Progenitor cell of endocrine pancreas (in vitro differentiated cells): ENCODE measurements at regions not wholly inside any gene's neighbourhood (a gene's known extent, or its start where the extent isn't known, plus 50 kb on each side); places are given as distances from the start of the nearest gene placed in this dataset.

Experiments used
- DNase-seq: peaks from one replicate; pipeline ENCODE4 v3.0.0; 2021; ENCODE audit warnings: low spot score; ENCODE audit not compliant: unreplicated experiment
- H3K27ac Mint-ChIP-seq: 2 replicates; pipeline ENCODE4 v1.8.0; 2021; ENCODE audit warnings: mild to moderate bottlenecking, moderate library complexity, mixed read lengths
- H3K27me3 Mint-ChIP-seq: 2 replicates; pipeline ENCODE4 v1.8.0; 2021; ENCODE audit warnings: mixed read lengths
- H3K36me3 Mint-ChIP-seq: 2 replicates; pipeline ENCODE4 v1.8.0; 2022; ENCODE audit warnings: mixed read lengths; ENCODE audit not compliant: insufficient read depth
- H3K4me1 Mint-ChIP-seq: 2 replicates; pipeline ENCODE4 v1.8.0; 2021; ENCODE audit warnings: low read depth, mixed read lengths
- H3K4me3 Mint-ChIP-seq: 2 replicates; pipeline ENCODE4 v1.8.0; 2021; ENCODE audit warnings: low read depth, mild to moderate bottlenecking, moderate library complexity, mixed read lengths
- H3K9me3 Mint-ChIP-seq: 2 replicates; pipeline ENCODE4 v1.8.0; 2021; ENCODE audit warnings: low read depth, mixed read lengths
- CTCF ChIP-seq: fragments of 200-600 bp; sonication (generic); IDR thresholded peaks from one replicate; pipeline ENCODE4 v1.5.0; 2021; ENCODE audit warnings: antibody characterized with exemption, mild to moderate bottlenecking; ENCODE audit not compliant: unreplicated experiment

GRCh38 chr6:754202-754601 lies 61.3 kb upstream of the EXOC2 start:
- Mint-ChIP-seq H3K36me3 (no peaks in the 10 kb centered on the region), H3K27ac (no peak overlapping the region), H3K4me3 (no peak overlapping the region), H3K27me3 (no peaks in the 10 kb centered on the region), H3K9me3 (peaks cover 7% of the 10 kb centered on the region), H3K4me1 (peaks cover 2% of the 10 kb centered on the region)
- TF ChIP-seq CTCF: no peak
- DNase-seq: no peak

DNA sequence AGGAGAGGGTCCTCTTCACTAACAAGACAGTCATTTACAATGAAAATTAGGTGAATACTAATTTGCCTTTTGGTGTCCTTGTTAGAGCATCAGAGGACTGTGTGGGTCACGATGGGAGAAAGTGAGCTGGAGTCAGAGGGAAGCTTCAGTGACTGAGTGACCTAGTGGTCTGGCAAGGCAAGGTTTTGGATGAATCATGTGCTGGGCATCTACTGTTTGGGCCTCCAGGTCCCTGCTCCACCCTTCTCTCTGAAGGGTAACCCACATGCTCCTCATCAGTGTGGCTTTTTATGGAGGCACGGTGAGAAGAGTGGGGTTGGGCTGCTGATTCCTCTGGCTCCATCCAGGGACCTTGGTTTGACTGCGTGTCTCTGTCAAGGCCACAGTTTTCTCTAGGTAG lies 60.5 kb upstream of the EXOC2 start:
- Mint-ChIP-seq H3K27me3 (no peaks in the 10 kb centered on the region), H3K9me3 (peaks cover 7% of the 10 kb centered on the region), H3K4me1 (peaks cover 2% of the 10 kb centered on the region), H3K4me3 (no peak overlapping the region), H3K27ac (no peak overlapping the region), H3K36me3 (no peaks in the 10 kb centered on the region)
- DNase-seq: no peak
- no peak for TF ChIP-seq CTCF

DNA sequence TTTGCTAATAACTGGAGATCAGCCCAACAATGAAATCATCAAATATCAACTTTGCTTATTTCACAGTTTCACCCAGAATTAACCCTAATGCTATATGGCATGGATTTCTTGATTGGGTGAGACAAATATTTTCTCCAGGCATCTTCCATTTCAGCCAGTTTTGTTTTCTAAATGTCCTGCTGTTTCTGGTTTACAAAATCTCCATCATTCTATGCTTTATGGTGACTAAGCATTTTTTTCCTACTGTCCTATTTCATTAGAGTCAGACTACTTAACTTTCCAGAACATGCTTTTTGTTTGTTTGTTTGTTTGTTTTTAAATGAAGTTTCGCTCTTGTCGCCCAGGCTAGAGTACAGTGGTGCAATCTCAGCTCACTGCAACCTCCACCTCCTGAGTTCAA lies 59.5 kb upstream of the EXOC2 start:
- H3K27ac Mint-ChIP-seq: no peak overlapping the region
- DNase-seq: no peak

DNA sequence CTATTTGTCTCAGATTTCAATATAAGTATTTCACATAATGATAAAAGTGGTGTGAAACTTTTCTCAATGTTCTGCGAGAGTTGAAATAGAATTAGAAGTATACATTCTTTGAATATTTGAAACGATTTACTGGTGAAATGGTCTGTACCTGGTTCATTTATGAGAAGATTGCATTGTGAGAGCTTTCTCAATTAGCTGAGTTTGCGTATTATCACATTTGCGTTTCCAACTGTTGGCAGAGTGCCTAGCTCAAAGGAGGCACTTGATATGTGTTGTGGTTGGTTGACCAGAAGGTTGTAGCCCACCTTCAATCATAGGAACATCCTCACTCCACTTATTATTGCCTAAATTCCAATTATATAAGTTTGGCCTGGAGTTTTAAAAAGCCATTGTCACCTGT lies 58.8 kb upstream of the EXOC2 start:
- no peak overlapping the region for H3K27ac Mint-ChIP-seq
- no peak for DNase-seq
- no peaks in the 10 kb centered on the region for H3K27me3 Mint-ChIP-seq
- H3K4me3 Mint-ChIP-seq: no peak overlapping the region
- no peaks in the 10 kb centered on the region for H3K36me3 Mint-ChIP-seq
- H3K4me1 Mint-ChIP-seq: peaks cover 2% of the 10 kb centered on the region
- H3K9me3 Mint-ChIP-seq: peaks cover 4% of the 10 kb centered on the region
- TF ChIP-seq CTCF: no peak

More for the DNA sequence above, 59.5 kb upstream of the EXOC2 start:
- no peak overlapping the region for H3K4me3 Mint-ChIP-seq
- H3K27me3 Mint-ChIP-seq: no peaks in the 10 kb centered on the region
- no peak for TF ChIP-seq CTCF
- H3K36me3 Mint-ChIP-seq: no peaks in the 10 kb centered on the region
- H3K4me1 Mint-ChIP-seq: peaks cover 2% of the 10 kb centered on the region
- peaks cover 7% of the 10 kb centered on the region for H3K9me3 Mint-ChIP-seq

DNA sequence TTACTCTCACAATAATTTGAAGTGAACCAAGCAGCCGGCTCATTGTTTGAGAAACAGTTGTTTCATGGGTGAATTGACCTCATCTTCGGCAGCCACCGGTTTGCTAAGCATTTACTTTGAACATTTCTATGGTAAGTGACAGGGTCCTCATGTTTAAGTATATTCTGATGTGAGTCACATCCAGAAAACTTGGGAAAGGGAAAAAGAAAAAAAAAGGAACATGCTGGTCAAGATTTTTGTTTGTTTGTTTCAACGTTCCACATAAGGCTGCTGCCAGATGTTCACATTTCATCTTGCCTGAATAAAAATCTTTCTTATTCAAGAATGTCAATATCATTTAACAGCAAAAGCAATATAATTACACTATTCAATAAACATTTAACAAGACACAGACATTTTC lies 55.0 kb upstream of the EXOC2 start:
- Mint-ChIP-seq H3K36me3 (no peaks in the 10 kb centered on the region), H3K9me3 (no peaks in the 10 kb centered on the region), H3K4me1 (no peaks in the 10 kb centered on the region), H3K27me3 (no peaks in the 10 kb centered on the region), H3K4me3 (no peak overlapping the region), H3K27ac (no peak overlapping the region)
- DNase-seq: no peak
- TF ChIP-seq CTCF: no peak

- no peak for TF ChIP-seq CTCF
- H3K9me3 Mint-ChIP-seq: no peaks in the 10 kb centered on the region
- H3K27me3 Mint-ChIP-seq: no peaks in the 10 kb centered on the region
- H3K4me1 Mint-ChIP-seq: no peaks in the 10 kb centered on the region
- no peaks in the 10 kb centered on the region for H3K36me3 Mint-ChIP-seq
- H3K27ac Mint-ChIP-seq: no peak overlapping the region
- H3K4me3 Mint-ChIP-seq: no peak overlapping the region
- no peak for DNase-seq
Observed at GRCh38 chr6:747028-747427, 54.1 kb upstream of the EXOC2 start.
